ENCODE measurements at regions not wholly inside any gene's neighbourhood (a gene's known extent, or its start where the extent isn't known, plus 50 kb on each side); places are given as distances from the start of the nearest gene placed in this dataset.
"Not testable (repeated sequence)": the region's sequence is repeated elsewhere in the genome, so short reads cannot be mapped to it uniquely, and the experiment has no call there.

DNA sequence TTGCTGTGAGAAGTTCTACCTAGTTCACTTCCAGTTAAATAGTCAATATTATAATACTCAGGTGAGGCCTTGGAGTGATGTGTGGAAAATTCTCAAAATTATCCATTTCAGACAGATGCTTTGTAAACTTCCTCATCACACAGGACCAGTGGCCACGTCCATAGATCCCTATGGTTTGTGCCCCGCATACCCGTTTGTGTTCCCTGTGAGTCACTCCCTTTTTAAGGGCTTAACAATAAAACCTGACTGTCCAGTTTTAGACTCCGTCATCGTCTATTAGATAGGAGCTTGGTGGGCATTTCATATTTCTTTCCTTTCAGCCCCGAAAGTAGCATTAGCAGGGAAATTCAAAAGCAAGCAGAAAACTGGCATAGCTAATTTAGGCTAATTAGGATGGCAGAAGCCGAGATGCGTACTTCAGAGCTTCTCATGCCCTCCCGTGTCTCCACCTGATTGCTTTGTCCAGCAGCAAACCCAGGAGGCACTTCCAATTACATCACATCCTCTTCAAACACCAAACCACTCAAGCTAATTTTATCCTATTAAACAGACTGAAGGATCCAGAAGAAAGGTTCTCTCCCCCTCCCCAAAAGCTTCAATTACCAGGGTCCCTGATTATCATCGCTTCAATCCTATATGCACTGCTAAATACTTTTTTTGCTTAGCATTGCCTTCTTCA, 186.6 kb upstream of the OTX2 start:
- intact Hi-C loops (cut with micrococcal nuclease), result no loop called here
- H3K9me3 Mint-ChIP-seq, result no peaks in the 10 kb centered on the region
- TF ChIP-seq, protein P1, sequence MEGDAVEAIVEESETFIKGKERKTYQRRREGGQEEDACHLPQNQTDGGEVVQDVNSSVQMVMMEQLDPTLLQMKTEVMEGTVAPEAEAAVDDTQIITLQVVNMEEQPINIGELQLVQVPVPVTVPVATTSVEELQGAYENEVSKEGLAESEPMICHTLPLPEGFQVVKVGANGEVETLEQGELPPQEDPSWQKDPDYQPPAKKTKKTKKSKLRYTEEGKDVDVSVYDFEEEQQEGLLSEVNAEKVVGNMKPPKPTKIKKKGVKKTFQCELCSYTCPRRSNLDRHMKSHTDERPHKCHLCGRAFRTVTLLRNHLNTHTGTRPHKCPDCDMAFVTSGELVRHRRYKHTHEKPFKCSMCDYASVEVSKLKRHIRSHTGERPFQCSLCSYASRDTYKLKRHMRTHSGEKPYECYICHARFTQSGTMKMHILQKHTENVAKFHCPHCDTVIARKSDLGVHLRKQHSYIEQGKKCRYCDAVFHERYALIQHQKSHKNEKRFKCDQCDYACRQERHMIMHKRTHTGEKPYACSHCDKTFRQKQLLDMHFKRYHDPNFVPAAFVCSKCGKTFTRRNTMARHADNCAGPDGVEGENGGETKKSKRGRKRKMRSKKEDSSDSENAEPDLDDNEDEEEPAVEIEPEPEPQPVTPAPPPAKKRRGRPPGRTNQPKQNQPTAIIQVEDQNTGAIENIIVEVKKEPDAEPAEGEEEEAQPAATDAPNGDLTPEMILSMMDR (IDR thresholded peaks at IDR 0.05), result no peak
- ChIA-PET CTCF (no interaction called here), POLR2A (interaction anchor here (0.6 kb wide), 1 partner anchor 31 kb away, joined by 3 read pairs; no protein-coding TSS in a partner anchor)
- ATAC-seq, result no peak
- DNase-seq, result no peak
- no peaks in the 10 kb centered on the region for H3K4me1 Mint-ChIP-seq (ENCODE audit: low read depth)
- no peak overlapping the region for H3K27ac Mint-ChIP-seq
- no peak overlapping the region for H3K4me3 Mint-ChIP-seq
- H3K27me3 Mint-ChIP-seq, result no peaks in the 10 kb centered on the region
- H3K36me3 Mint-ChIP-seq (ENCODE audit: low read depth), result no peaks in the 10 kb centered on the region

DNA sequence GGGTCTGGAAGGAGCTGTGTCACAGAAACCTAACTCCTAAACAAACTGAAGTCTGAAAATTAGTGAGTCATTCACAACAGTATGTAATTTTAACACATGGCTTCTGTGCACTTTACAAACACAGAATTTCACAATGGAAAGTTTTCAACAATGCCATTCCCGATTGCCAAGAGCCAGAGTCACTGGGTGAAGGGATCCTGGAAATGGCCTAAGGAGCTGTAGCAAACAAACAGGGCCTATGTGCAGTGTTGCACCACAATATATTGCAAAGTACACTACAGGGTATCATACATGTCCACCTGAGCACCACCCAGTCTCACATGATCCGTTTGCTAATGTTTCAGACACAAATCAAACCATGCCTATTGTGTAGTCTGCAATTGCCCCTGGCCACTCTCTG, 184.7 kb upstream of the OTX2 start:
- POLR2A ChIA-PET, result no interaction called here
- intact Hi-C loops (cut with micrococcal nuclease), result no loop called here
- Mint-ChIP-seq H3K9me3 (peaks cover 3% of the 10 kb centered on the region), H3K27ac (no peak overlapping the region), H3K36me3 (ENCODE audit: low read depth) (no peaks in the 10 kb centered on the region), H3K4me1 (ENCODE audit: low read depth) (no peaks in the 10 kb centered on the region), H3K27me3 (no peaks in the 10 kb centered on the region), H3K4me3 (no peak overlapping the region)
- CTCF ChIA-PET, result no interaction called here
- DNase-seq (no peak), ATAC-seq (no peak)
- TF ChIP-seq, protein P1 (IDR thresholded peaks at IDR 0.05), result no peak

DNA sequence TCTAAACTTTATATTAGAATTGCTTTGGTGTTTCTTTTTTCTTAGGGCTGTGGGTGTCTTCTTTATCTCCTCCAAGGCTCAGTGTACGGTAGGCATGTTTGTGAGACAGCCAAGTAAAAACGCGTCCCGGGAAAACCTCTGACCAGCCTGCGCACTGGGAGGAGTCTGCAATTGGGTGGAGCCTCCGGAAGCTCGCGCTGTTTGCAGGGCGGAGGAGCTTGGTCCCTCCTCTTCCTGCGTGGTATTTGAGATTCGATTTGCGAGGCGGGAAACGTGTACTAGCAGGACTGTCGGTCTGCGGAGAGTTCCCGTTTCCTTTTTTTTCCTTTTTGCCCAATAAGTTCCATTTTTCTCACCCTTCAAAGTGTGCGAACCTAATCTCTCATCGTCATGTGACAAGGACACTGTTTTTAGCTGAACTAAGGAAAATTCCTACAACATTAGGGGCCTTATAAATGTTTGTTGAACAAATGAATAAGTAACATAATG, 182.1 kb upstream of the OTX2 start:
- POLR2A ChIA-PET, result no interaction called here
- intact Hi-C loops (cut with micrococcal nuclease), result no loop called here

DNA sequence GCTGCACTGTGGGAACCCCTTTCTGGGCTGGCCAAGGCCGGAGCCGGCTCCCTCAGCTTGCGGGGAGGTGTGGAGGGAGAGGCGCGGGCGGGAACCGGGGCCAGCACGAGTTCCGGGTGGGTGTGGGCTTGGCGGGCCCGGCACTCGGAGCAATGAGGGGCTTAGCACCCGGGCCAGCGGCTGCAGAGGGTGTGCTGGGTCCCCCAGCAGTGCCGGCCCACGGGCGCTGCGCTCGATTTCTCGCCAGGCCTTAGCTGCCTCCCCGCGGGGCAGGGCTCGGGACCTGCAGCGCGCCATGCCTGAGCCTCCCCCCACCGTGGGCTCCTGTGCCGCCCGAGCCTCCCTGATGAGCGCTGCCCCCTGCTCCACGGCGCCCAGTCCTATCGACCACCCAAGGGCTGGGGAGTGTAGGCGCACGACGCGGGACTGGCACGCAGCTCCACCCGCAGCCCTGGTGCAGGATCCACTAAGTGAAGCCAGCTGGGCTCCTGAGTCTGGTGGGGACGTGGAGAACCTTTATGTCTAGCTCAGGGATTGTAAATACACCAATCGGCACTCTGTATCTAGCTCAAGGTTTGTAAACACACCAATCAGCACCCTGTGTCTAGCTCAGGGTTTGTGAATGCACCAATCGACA, 180.8 kb upstream of the OTX2 start:
- H3K27ac Mint-ChIP-seq; POLR2A ChIA-PET; H3K9me3 Mint-ChIP-seq; H3K27me3 Mint-ChIP-seq; DNase-seq; ATAC-seq; H3K4me1 Mint-ChIP-seq (ENCODE audit: low read depth); CTCF ChIA-PET; intact Hi-C loops (cut with micrococcal nuclease); H3K4me3 Mint-ChIP-seq; H3K36me3 Mint-ChIP-seq (ENCODE audit: low read depth): not testable (repeated sequence)

More for the DNA sequence above, 182.1 kb upstream of the OTX2 start:
- H3K9me3 Mint-ChIP-seq, result peaks cover 3% of the 10 kb centered on the region
- CTCF ChIA-PET, result no interaction called here
- H3K36me3 Mint-ChIP-seq (ENCODE audit: low read depth), result no peaks in the 10 kb centered on the region
- no peaks in the 10 kb centered on the region for H3K4me1 Mint-ChIP-seq (ENCODE audit: low read depth)
- ATAC-seq (no peak), DNase-seq (no peak)
- TF ChIP-seq, protein P1 (IDR thresholded peaks at IDR 0.05), result no peak
- no peak overlapping the region for H3K4me3 Mint-ChIP-seq
- no peaks in the 10 kb centered on the region for H3K27me3 Mint-ChIP-seq
- no peak overlapping the region for H3K27ac Mint-ChIP-seq

DNA sequence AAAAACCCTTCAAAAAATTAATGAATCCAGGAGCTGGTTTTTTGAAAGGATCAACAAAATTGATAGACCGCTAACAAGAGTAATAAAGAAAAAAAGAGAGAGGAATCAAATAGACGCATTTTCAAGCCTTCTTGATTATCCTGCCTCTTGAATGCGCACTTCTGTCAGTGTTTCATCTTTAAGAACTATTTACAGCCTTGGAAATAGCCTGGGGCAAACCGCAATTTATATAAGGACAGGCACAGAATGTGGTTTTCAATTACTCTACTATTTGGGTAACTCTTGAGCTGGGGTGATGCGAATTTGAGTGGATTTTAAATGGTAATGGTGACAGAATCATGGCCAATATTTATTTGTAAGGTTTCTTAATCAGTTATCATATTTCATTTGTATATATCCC, 179.1 kb upstream of the OTX2 start:
- intact Hi-C loops (cut with micrococcal nuclease), result no loop called here
- ATAC-seq, result no peak
- DNase-seq, result no peak
- Mint-ChIP-seq H3K27ac (no peak overlapping the region), H3K4me3 (no peak overlapping the region), H3K27me3 (no peaks in the 10 kb centered on the region), H3K36me3 (ENCODE audit: low read depth) (no peaks in the 10 kb centered on the region), H3K4me1 (ENCODE audit: low read depth) (no peaks in the 10 kb centered on the region), H3K9me3 (peaks cover 3% of the 10 kb centered on the region)
- TF ChIP-seq, protein P1 (IDR thresholded peaks at IDR 0.05), result no peak
- POLR2A ChIA-PET, result no interaction called here
- CTCF ChIA-PET, result no interaction called here

Measured in activated CD8-positive, alpha-beta T cell treated with anti-CD3 and anti-CD28 coated beads for 36 hours (primary cell).